Hepatocyte (in vitro differentiated cells): ENCODE measurements at regions not wholly inside any gene's neighbourhood (a gene's known extent, or its start where the extent isn't known, plus 50 kb on each side); places are given as distances from the start of the nearest gene placed in this dataset.

Experiments used
- EZH2 ChIP-seq: fragments of 200-600 bp; sonication (generic); IDR thresholded peaks from 2 replicates; pipeline ENCODE4 v1.6.1; 2016; ENCODE audit warnings: antibody characterized with exemption, mild to moderate bottlenecking, borderline replicate concordance
- TF ChIP-seq, protein P1 (sequence below): fragments of 200-600 bp; sonication (generic); IDR thresholded peaks from 2 replicates; pipeline ENCODE4 v1.5.1; 2016; ENCODE audit warnings: antibody characterized with exemption, mild to moderate bottlenecking; ENCODE audit not compliant: poor library complexity

DNA sequence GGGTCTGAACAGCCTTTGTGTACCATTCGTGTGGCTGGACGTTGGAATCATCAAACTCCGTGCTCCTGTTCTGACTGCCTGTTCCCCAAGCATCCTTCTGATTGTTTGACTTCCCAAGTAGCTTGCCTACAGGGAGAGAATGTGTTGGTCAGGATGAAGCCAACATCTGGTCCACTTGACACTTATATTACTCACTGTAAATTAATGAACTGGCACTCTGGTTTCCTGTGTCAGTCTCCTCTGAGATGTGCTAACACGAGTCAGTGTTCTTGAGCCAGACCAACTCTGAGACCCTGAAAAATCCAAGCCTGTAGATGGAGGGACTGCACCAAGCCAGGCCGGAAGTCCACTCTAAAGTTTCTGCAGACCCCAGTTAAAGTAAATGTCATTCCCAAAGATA, 440.9 kb downstream of the ZNF516 start:
- TF ChIP-seq, protein P1, sequence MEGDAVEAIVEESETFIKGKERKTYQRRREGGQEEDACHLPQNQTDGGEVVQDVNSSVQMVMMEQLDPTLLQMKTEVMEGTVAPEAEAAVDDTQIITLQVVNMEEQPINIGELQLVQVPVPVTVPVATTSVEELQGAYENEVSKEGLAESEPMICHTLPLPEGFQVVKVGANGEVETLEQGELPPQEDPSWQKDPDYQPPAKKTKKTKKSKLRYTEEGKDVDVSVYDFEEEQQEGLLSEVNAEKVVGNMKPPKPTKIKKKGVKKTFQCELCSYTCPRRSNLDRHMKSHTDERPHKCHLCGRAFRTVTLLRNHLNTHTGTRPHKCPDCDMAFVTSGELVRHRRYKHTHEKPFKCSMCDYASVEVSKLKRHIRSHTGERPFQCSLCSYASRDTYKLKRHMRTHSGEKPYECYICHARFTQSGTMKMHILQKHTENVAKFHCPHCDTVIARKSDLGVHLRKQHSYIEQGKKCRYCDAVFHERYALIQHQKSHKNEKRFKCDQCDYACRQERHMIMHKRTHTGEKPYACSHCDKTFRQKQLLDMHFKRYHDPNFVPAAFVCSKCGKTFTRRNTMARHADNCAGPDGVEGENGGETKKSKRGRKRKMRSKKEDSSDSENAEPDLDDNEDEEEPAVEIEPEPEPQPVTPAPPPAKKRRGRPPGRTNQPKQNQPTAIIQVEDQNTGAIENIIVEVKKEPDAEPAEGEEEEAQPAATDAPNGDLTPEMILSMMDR: no peak
- TF ChIP-seq EZH2: no peak
